Peyer's patch (tissue), 4 donors: ENCODE measurements at regions not wholly inside any gene's neighbourhood (a gene's known extent, or its start where the extent isn't known, plus 50 kb on each side); places are given as distances from the start of the nearest gene placed in this dataset.

Experiments
- CTCF ChIP-seq, 6 experiments: fragments of 450-650 bp in 4 of 6; fragments of 200-600 bp in 2 of 6; sonication (generic) in 1 of 6; IDR thresholded peaks; one replicate each; pipeline ENCODE4 v1.5.1; 2017 to 2019; ENCODE audit warnings: antibody characterized with exemption in 6 of 6, mild to moderate bottlenecking in 3 of 6, moderate library complexity in 1 of 6
- POLR2A ChIP-seq, 2 donors: fragments of 450-650 bp; IDR thresholded peaks; one replicate each; pipeline ENCODE4 v1.5.1; 2017; ENCODE audit warnings: antibody characterized with exemption in 2 of 2, mild to moderate bottlenecking in 2 of 2, moderate library complexity in 2 of 2

- TF ChIP-seq CTCF (IDR thresholded peaks at IDR 0.05) (no peak), POLR2A (IDR thresholded peaks at IDR 0.05) (no peak)
These were observed 329.8 kb downstream of the RPS6KC1 start for GRCh38 chr1:213380865-213381264.
